B cell (primary cell): ENCODE measurements at regions not wholly inside any gene's neighbourhood (a gene's known extent, or its start where the extent isn't known, plus 50 kb on each side); places are given as distances from the start of the nearest gene placed in this dataset.

ENCODE experiments used
- ATAC-seq: fragments of 200-7000 bp; cut with Tn5 transposase; one replicate; pipeline ENCODE4 v1.10.0; 2021; ENCODE audit warnings: low read depth, mild to moderate bottlenecking, moderate number of reproducible peaks, moderate library complexity
- CTCF ChIA-PET: fragments of 350-600 bp; sonication (Branson Sonifier 250); formaldehyde crosslinking; loops from one replicate; lab custom pipeline; 2021; ENCODE audit warnings: antibody characterized with exemption, inconsistent platforms; lab: Charles Lee
- POLR2A ChIA-PET: fragments of 350-600 bp; sonication (Branson Sonifier 250); formaldehyde crosslinking; loops from one replicate; lab custom pipeline; 2021; ENCODE audit warnings: antibody characterized with exemption; lab: Charles Lee
- DNase-seq: peaks from one replicate; pipeline ENCODE4 v3.0.0; 2013
- H2AFZ ChIP-seq: 2 replicates; pipeline ENCODE4 v1.6.1; 2012; ENCODE audit warnings: mild to moderate bottlenecking, low read depth, low read length; ENCODE audit not compliant: insufficient read depth, poor library complexity, severe bottlenecking
- H3K27ac ChIP-seq, 2 donors: 1 replicate in 1 of 2; 2 replicates in 1 of 2; pipeline ENCODE4 v1.5.1; 2012 to 2013; ENCODE audit warnings: low read length in 2 of 2, mild to moderate bottlenecking in 2 of 2, moderate library complexity in 1 of 2
- H3K27me3 ChIP-seq, 4 experiments: fragments of 200-600 bp in 1 of 4; sonication (generic) in 1 of 4; replicated peaks in 1 of 4; 1 replicate in 2 of 4; 2 replicates in 2 of 4; pipeline versions ENCODE4 v1.6.1 to v1.7.0; 2013 to 2016; ENCODE audit warnings: low read length in 3 of 4, mild to moderate bottlenecking in 2 of 4, mixed read lengths in 1 of 4, moderate library complexity in 1 of 4; ENCODE audit not compliant: insufficient read depth in 4 of 4, control insufficient read depth in 3 of 4; ENCODE audit errors: control extremely low read depth in 1 of 4
- H3K36me3 ChIP-seq, 2 experiments: replicated peaks in 1 of 2; 1 replicate in 1 of 2; 2 replicates in 1 of 2; pipeline versions ENCODE4 v1.6.1 to v1.7.1; 2013; ENCODE audit warnings: low read length in 1 of 2; ENCODE audit not compliant: insufficient read depth in 2 of 2, control insufficient read depth in 1 of 2; ENCODE audit errors: control extremely low read depth in 1 of 2, extremely low read depth in 1 of 2
- H3K4me1 ChIP-seq, 2 donors: fragments of 200-600 bp in 1 of 2; sonication (generic) in 1 of 2; 1 replicate in 1 of 2; 2 replicates in 1 of 2; pipeline versions ENCODE4 v1.5.1 to v1.6.1; 2013 to 2017; ENCODE audit warnings: low read length in 2 of 2; ENCODE audit not compliant: control insufficient read depth in 2 of 2, insufficient read depth in 2 of 2
- H3K4me2 ChIP-seq: replicated peaks from 2 replicates; pipeline ENCODE3; 2012; ENCODE audit warnings: mild to moderate bottlenecking, low read depth, low read length; ENCODE audit not compliant: poor library complexity, severe bottlenecking
- H3K4me3 ChIP-seq, 5 experiments: fragments of 200-600 bp in 1 of 5; sonication (generic) in 1 of 5; 1 replicate in 3 of 5; 2 replicates in 2 of 5; pipeline versions ENCODE4 v1.5.1 to v1.7.0; 2011 to 2016; ENCODE audit warnings: low read length in 4 of 5, mild to moderate bottlenecking in 4 of 5, low read depth in 2 of 5, control low read depth in 1 of 5, moderate library complexity in 1 of 5; ENCODE audit not compliant: insufficient read depth in 1 of 5; ENCODE audit errors: control extremely low read depth in 1 of 5, extremely low read depth in 1 of 5
- H3K79me2 ChIP-seq: fragments of 200-600 bp; sonication (generic); one replicate; pipeline ENCODE4 v1.6.0; 2016; ENCODE audit warnings: low read length; ENCODE audit not compliant: control insufficient read depth, insufficient read depth
- H3K9ac ChIP-seq: fragments of 200-600 bp; sonication (generic); 2 replicates; pipeline ENCODE4 v1.6.1; 2017; ENCODE audit warnings: mild to moderate bottlenecking, low read length, moderate library complexity
- H3K9me3 ChIP-seq, 3 donors: one replicate each; pipeline versions ENCODE4 v1.6.1 to v1.7.1; 2013; ENCODE audit warnings: low read length in 2 of 3; ENCODE audit not compliant: control insufficient read depth in 2 of 3, insufficient read depth in 1 of 3; ENCODE audit errors: control extremely low read depth in 1 of 3
- H4K20me1 ChIP-seq: 2 replicates; pipeline ENCODE4 v1.6.0; 2012; ENCODE audit warnings: mild to moderate bottlenecking, low read length; ENCODE audit not compliant: insufficient read depth, control insufficient read depth, poor library complexity, severe bottlenecking
- H3K27ac Mint-ChIP-seq: one replicate; pipeline ENCODE4 v1.8.0; 2021; ENCODE audit warnings: mixed read lengths
- H3K27me3 Mint-ChIP-seq: one replicate; pipeline ENCODE4 v1.8.0; 2021; ENCODE audit warnings: mixed read lengths
- H3K4me1 Mint-ChIP-seq: one replicate; pipeline ENCODE4 v1.8.0; 2021; ENCODE audit warnings: mixed read lengths
- H3K4me3 Mint-ChIP-seq: one replicate; pipeline ENCODE4 v1.8.0; 2021; ENCODE audit warnings: mixed read lengths
- H3K9me3 Mint-ChIP-seq: one replicate; pipeline ENCODE4 v1.8.0; 2022; ENCODE audit warnings: mixed read lengths; ENCODE audit not compliant: insufficient read depth
- CTCF ChIP-seq: fragments of 200-600 bp; IDR thresholded peaks from one replicate; pipeline ENCODE4 v1.8.0; 2022; ENCODE audit warnings: antibody characterized with exemption, mild to moderate bottlenecking
- EZH2 ChIP-seq: IDR thresholded peaks from 2 replicates; pipeline ENCODE4 v1.6.1; 2012; ENCODE audit warnings: borderline replicate concordance, low read depth, mild to moderate bottlenecking, moderate library complexity, low read length; ENCODE audit not compliant: insufficient read depth, poor library complexity, severe bottlenecking
- whole genome bisulfite sequencing: methylation state at CpG from one replicate; pipeline ENCODE4 v1.1.5; 2013; ENCODE audit warnings: missing lambda C conversion rate; ENCODE audit not compliant: insufficient coverage; 5-methylcytosine and 5-hydroxymethylcytosine counted together
- intact Hi-C: fragments of 100-400 bp; cut with micrococcal nuclease; formaldehyde crosslinking; loops from one replicate; pipeline ENCODE4 v1.10.0; 2022

GRCh38 chr5:110032376-110032775 is 342.6 kb downstream of the MAN2A1 start:
- Histone ChIP-seq H3K36me3 (no peaks in the 10 kb centered on the region), H4K20me1 (no peaks in the 10 kb centered on the region), H3K4me1 (no peaks in the 10 kb centered on the region), H3K4me3 (no peak overlapping the region), H3K27me3 (no peaks in the 10 kb centered on the region), H3K79me2 (no peaks in the 10 kb centered on the region), H3K4me2 (no peak overlapping the region), H3K27ac (no peak overlapping the region), H3K9me3 (no peaks in the 10 kb centered on the region), H3K9ac (no peak overlapping the region), H2AFZ (no peak overlapping the region)
- no peak overlapping the region for H3K4me3 Mint-ChIP-seq
- H3K27ac Mint-ChIP-seq = no peak overlapping the region
- 84% methylated on average over 1 of the region's 2 CpGs for WGBS
- ChIA-PET CTCF (no interaction called here), POLR2A (no interaction called here)
- intact Hi-C loops = no loop called here
- H3K27me3 Mint-ChIP-seq = no peaks in the 10 kb centered on the region
- no peak for TF ChIP-seq CTCF
- no peak for TF ChIP-seq EZH2
- no peak for ATAC-seq
- no peaks in the 10 kb centered on the region for H3K9me3 Mint-ChIP-seq
- DNase-seq = no peak
- H3K4me1 Mint-ChIP-seq = no peaks in the 10 kb centered on the region

GRCh38 chr5:110034056-110034600 is 344.4 kb downstream of the MAN2A1 start:
- Mint-ChIP-seq H3K4me1 (no peaks in the 10 kb centered on the region), H3K27ac (no peak overlapping the region), H3K9me3 (peaks cover 2% of the 10 kb centered on the region), H3K27me3 (no peaks in the 10 kb centered on the region), H3K4me3 (no peak overlapping the region)
- Histone ChIP-seq H3K4me3 (no peak overlapping the region), H3K36me3 (no peaks in the 10 kb centered on the region), H4K20me1 (no peaks in the 10 kb centered on the region), H3K4me1 (no peaks in the 10 kb centered on the region), H3K79me2 (no peaks in the 10 kb centered on the region), H3K9ac (no peak overlapping the region), H3K4me2 (no peak overlapping the region), H3K9me3 (no peaks in the 10 kb centered on the region), H3K27ac (no peak overlapping the region), H3K27me3 (no peaks in the 10 kb centered on the region), H2AFZ (no peak overlapping the region)
- 100% methylated on average over 1 of the region's 5 CpGs for WGBS
- DNase-seq = no peak
- ChIA-PET CTCF (no interaction called here), POLR2A (no interaction called here)
- intact Hi-C loops = no loop called here
- TF ChIP-seq CTCF (no peak), EZH2 (no peak)
- ATAC-seq = no peak
